ENCODE measurements at regions not wholly inside any gene's neighbourhood (a gene's known extent, or its start where the extent isn't known, plus 50 kb on each side); places are given as distances from the start of the nearest gene placed in this dataset.

GRCh38 chr2:67289921-67290371 is 107.2 kb upstream of the ETAA1 start:
- Histone ChIP-seq H4K91ac (ENCODE audit: insufficient read length, low read depth, low read length) (no peak overlapping the region), H3K79me2 (ENCODE audit: insufficient read depth, low read length) (no peaks in the 10 kb centered on the region), H2BK5ac (ENCODE audit: insufficient read length, low read length) (no peak overlapping the region), H4K20me1 (ENCODE audit: control insufficient read depth, insufficient read depth, insufficient read length) (no peaks in the 10 kb centered on the region), H2BK12ac (ENCODE audit: insufficient read length, low read depth, low read length) (no peak overlapping the region), H3K4me1 (ENCODE audit: insufficient read depth, low read length) (no peaks in the 10 kb centered on the region), H2AK5ac (ENCODE audit: insufficient read length, low read length) (no peak overlapping the region), H2BK20ac (ENCODE audit: low read depth, low read length, poor library complexity, severe bottlenecking) (no peak overlapping the region), H3K27me3 (ENCODE audit: insufficient read depth, low read length) (no peaks in the 10 kb centered on the region), H3K23me2 (ENCODE audit: insufficient read length, low read depth, low read length, poor library complexity, severe bottlenecking) (no peaks in the 10 kb centered on the region), H3K23ac (ENCODE audit: insufficient read length, low read depth, low read length) (no peak overlapping the region), H3T11ph (ENCODE audit: low read length) (no peak overlapping the region), H3K14ac (ENCODE audit: insufficient read depth, low read length) (no peak overlapping the region), H4K5ac (ENCODE audit: insufficient read length, low read depth, low read length) (no peak overlapping the region), H3K9ac (ENCODE audit: extremely low read depth, insufficient read length, low read length) (no peak overlapping the region), H3K56ac (ENCODE audit: insufficient read length, low read depth, low read length) (no peak overlapping the region), H2AFZ (ENCODE audit: low read length) (no peak overlapping the region), H3K4ac (ENCODE audit: low read depth, low read length) (no peak overlapping the region), H3K9me3 (ENCODE audit: control insufficient read depth, low read depth, low read length) (no peaks in the 10 kb centered on the region), H3K18ac (ENCODE audit: insufficient read length, low read depth, low read length) (no peak overlapping the region), H2BK15ac (ENCODE audit: low read depth, low read length) (no peak overlapping the region), H3K27ac (ENCODE audit: insufficient read length, low read depth, low read length) (no peak overlapping the region), H3K79me1 (ENCODE audit: insufficient read depth, low read depth, low read length, poor library complexity, severe bottlenecking) (no peaks in the 10 kb centered on the region), H4K8ac (replicated peaks; ENCODE audit: insufficient read length, low read depth, low read length) (no peak overlapping the region), H3K4me2 (ENCODE audit: insufficient read depth, insufficient read length, low read length) (no peak overlapping the region), H2BK120ac (ENCODE audit: low read depth, low read length, poor library complexity, severe bottlenecking) (no peak overlapping the region)
- Mint-ChIP-seq H3K27me3 (ENCODE audit: low read depth) (no peaks in the 10 kb centered on the region), H3K36me3 (ENCODE audit: insufficient read depth in 1 of 3, low read depth in 3 of 3) (no peaks in the 10 kb centered on the region), H3K27ac (no peak overlapping the region), H3K4me1 (peaks cover 0 to 2% of the 10 kb centered on the region in 2 experiments; a peak in 1 of 4 replicates), H3K4me3 (no peak overlapping the region), H3K9me3 (no peaks in the 10 kb centered on the region)
- TF ChIP-seq, protein P1, sequence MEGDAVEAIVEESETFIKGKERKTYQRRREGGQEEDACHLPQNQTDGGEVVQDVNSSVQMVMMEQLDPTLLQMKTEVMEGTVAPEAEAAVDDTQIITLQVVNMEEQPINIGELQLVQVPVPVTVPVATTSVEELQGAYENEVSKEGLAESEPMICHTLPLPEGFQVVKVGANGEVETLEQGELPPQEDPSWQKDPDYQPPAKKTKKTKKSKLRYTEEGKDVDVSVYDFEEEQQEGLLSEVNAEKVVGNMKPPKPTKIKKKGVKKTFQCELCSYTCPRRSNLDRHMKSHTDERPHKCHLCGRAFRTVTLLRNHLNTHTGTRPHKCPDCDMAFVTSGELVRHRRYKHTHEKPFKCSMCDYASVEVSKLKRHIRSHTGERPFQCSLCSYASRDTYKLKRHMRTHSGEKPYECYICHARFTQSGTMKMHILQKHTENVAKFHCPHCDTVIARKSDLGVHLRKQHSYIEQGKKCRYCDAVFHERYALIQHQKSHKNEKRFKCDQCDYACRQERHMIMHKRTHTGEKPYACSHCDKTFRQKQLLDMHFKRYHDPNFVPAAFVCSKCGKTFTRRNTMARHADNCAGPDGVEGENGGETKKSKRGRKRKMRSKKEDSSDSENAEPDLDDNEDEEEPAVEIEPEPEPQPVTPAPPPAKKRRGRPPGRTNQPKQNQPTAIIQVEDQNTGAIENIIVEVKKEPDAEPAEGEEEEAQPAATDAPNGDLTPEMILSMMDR (conservative IDR thresholded peaks at IDR 0.05), result no peak
- DNase-seq, result no peak
- no CpG with 5 or more reads among the region's 1 CpG for WGBS (ENCODE audit: extremely low coverage, insufficient read length, low lambda C conversion rate)

Measured in H9 (cell line).